KOPT-K1 (cell line): ENCODE measurements at regions not wholly inside any gene's neighbourhood (a gene's known extent, or its start where the extent isn't known, plus 50 kb on each side); places are given as distances from the start of the nearest gene placed in this dataset.
"Not testable (repeated sequence)": the region's sequence is repeated elsewhere in the genome, so short reads cannot be mapped to it uniquely, and the experiment has no call there.

ENCODE experiments used
- H3K27ac ChIP-seq: fragments of 200-600 bp; sonication (generic); 2 replicates; pipeline ENCODE4 v1.5.1; 2016; ENCODE audit warnings: antibody characterized with exemption, mild to moderate bottlenecking, low read depth, low read length; ENCODE audit not compliant: poor library complexity, severe bottlenecking
- H3K36me3 ChIP-seq: fragments of 200-600 bp; sonication (generic); 2 replicates; pipeline ENCODE4 v1.5.1; 2017; ENCODE audit warnings: antibody characterized with exemption, mild to moderate bottlenecking, low read length, moderate library complexity; ENCODE audit not compliant: insufficient read depth
- H3K9me3 ChIP-seq: fragments of 200-600 bp; sonication (generic); 2 replicates; pipeline ENCODE4 v1.5.1; 2017; ENCODE audit warnings: antibody characterized with exemption, low read length, mild to moderate bottlenecking; ENCODE audit not compliant: insufficient read depth, poor library complexity, severe bottlenecking

GRCh38 chr2:122083256-122084048 lies 328.0 kb downstream of the TSN start:
- Histone ChIP-seq H3K9me3 (no peaks in the 10 kb centered on the region), H3K27ac (no peak overlapping the region), H3K36me3 (no peaks in the 10 kb centered on the region)

- H3K9me3 ChIP-seq, H3K36me3 ChIP-seq: not testable (repeated sequence)
Observed at GRCh38 chr2:122085672-122086071, 330.2 kb downstream of the TSN start.

GRCh38 chr2:122094557-122094956 lies 339.1 kb downstream of the TSN start:
- no peak overlapping the region for H3K27ac ChIP-seq
- H3K36me3 ChIP-seq: no peaks in the 10 kb centered on the region
- H3K9me3 ChIP-seq: peaks cover 3% of the 10 kb centered on the region

More at GRCh38 chr2:122085672-122086071, 330.2 kb downstream of the TSN start:
- not testable (repeated sequence) for H3K27ac ChIP-seq

DNA sequence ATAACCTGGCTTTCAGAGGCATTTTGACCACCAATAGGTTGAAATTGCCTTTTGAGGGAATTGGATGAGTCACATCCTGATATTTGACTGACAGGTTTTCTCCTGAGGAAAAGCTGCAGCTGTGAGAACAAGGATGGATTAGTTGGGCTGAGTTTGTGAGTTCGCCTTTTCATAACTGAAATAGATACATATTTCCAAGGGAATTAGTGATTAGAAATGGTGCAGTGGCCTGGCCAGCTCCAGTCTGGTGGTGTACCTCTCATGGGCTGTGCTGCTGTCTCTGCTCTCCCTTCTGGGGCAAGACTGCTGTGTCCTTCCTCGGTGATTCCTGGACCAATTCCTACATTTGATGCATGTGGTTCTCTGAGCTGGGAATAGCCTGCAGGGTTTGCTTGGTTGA lies 341.3 kb downstream of the TSN start:
- Histone ChIP-seq H3K9me3 (no peaks in the 10 kb centered on the region), H3K27ac (no peak overlapping the region), H3K36me3 (no peaks in the 10 kb centered on the region)

- Histone ChIP-seq H3K36me3 (no peaks in the 10 kb centered on the region), H3K9me3 (no peaks in the 10 kb centered on the region), H3K27ac (no peak overlapping the region)
Observed at GRCh38 chr2:122098306-122098705, 342.9 kb downstream of the TSN start.

- no peak overlapping the region for H3K27ac ChIP-seq
- no peaks in the 10 kb centered on the region for H3K9me3 ChIP-seq
- no peaks in the 10 kb centered on the region for H3K36me3 ChIP-seq
Observed at GRCh38 chr2:122100346-122100745, 344.9 kb downstream of the TSN start.

- no peak overlapping the region for H3K27ac ChIP-seq
- no peaks in the 10 kb centered on the region for H3K36me3 ChIP-seq
- H3K9me3 ChIP-seq: no peaks in the 10 kb centered on the region
Observed at GRCh38 chr2:122100756-122101155, 345.3 kb downstream of the TSN start.

GRCh38 chr2:122101319-122101718 lies 345.9 kb downstream of the TSN start:
- no peak overlapping the region for H3K27ac ChIP-seq
- H3K9me3 ChIP-seq: no peaks in the 10 kb centered on the region
- no peaks in the 10 kb centered on the region for H3K36me3 ChIP-seq

DNA sequence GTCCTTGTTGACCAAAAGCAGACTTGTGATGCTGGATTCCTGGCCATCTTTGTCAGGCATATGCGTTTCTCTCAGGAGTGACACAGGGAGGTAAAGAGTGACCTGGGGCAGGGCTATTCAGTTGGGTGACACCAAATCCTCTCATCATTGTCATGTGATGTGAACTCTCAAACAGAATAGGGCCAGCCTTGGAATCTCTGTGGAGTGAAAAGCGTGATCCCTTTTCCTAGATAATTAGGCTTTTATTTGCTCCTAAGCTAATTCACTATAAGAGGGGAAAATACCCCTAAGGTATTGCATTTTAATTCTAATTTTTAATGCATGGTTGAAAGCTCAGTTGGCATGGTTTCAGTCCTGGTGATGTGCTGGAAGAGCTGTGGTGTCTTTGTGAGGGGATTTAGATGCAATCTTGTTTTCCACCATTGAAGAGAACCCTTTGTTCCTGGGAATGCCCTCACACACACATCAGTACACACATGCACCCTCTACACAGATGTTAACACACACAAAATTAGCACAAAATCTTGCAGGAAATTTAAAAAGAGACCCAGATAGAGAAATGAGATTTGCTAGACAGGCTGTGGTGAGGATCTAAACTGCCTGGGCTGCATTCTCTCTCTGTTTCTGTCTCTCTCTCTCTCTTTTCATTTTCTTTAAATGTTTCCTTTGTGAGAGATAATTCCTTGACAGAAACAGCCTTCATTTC lies 349.9 kb downstream of the TSN start:
- Histone ChIP-seq H3K9me3 (no peaks in the 10 kb centered on the region), H3K36me3 (no peaks in the 10 kb centered on the region), H3K27ac (no peak overlapping the region)

GRCh38 chr2:122105877-122106206 lies 350.4 kb downstream of the TSN start:
- H3K9me3 ChIP-seq: no peaks in the 10 kb centered on the region
- no peak overlapping the region for H3K27ac ChIP-seq
- no peaks in the 10 kb centered on the region for H3K36me3 ChIP-seq

DNA sequence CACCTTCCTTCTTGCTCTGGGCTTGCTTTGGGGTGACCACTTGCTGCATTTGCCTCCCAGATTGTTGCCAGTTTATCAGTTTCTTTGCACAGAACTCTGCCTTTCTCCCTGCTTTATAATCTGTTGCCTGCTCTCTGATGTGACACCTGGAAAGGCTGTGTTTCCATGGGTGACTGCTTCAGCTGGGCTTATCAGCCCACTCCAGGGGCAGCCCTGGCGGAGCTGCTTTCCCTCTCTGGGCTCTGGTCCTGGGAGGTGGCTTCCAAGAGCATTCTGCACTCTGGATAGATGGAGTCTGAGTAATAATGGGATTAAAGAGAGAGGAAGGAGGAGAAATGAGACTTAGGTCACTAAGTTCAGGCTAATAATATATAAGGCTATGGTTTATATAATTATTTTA lies 352.7 kb downstream of the TSN start:
- Histone ChIP-seq H3K36me3 (no peaks in the 10 kb centered on the region), H3K27ac (no peak overlapping the region), H3K9me3 (no peaks in the 10 kb centered on the region)

- Histone ChIP-seq H3K27ac (no peak overlapping the region), H3K36me3 (no peaks in the 10 kb centered on the region), H3K9me3 (no peaks in the 10 kb centered on the region)
Observed at GRCh38 chr2:122112216-122113005, 357.0 kb downstream of the TSN start.

- Histone ChIP-seq H3K36me3 (no peaks in the 10 kb centered on the region), H3K27ac (no peak overlapping the region), H3K9me3 (peaks cover 3% of the 10 kb centered on the region)
Observed at GRCh38 chr2:122114421-122114820, 359.0 kb downstream of the TSN start.

DNA sequence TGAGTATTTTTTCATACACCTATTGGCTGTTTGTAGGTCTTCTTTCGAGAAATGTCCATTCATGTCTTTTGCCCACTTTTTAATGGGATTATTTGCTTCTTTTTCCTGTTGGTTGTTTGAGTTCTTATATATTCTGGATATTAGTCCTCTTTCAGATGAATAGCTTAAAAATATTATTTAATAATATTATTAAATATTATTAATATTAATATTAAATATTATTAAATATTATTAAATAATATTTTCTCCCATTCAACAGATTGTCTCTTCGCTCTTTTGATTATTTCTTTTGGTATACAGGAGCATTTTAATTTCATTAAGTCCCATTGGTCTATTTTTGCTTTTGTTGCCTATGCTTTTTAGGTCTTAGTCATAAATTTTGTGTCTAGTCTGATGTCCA lies 361.9 kb downstream of the TSN start:
- H3K36me3 ChIP-seq: no peaks in the 10 kb centered on the region

DNA sequence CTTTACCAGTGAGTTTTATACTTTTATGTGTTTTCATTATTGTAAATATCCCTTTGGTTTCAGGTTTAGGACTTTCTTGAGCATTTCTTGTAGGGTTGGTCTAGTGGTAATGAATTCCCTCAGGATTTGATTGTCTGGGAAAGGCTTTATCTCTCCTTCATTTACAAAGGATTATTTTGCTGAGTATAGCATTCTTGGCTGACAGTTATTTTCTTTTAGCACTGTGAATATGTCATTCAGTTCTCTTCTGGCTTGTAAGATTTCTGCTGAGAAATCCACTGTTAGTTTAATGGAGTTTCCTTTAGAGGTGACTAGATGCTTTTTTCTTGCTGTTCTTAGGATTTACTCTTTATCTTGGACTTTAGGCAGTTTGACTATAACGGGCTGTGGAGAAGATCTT lies 373.9 kb downstream of the TSN start:
- Histone ChIP-seq H3K9me3 (peaks cover 46% of the 10 kb centered on the region), H3K27ac (no peak overlapping the region), H3K36me3 (no peaks in the 10 kb centered on the region)

More for the DNA sequence above, 361.9 kb downstream of the TSN start:
- peaks cover 4% of the 10 kb centered on the region for H3K9me3 ChIP-seq
- H3K27ac ChIP-seq: no peak overlapping the region
